ENCODE measurements at regions not wholly inside any gene's neighbourhood (a gene's known extent, or its start where the extent isn't known, plus 50 kb on each side); places are given as distances from the start of the nearest gene placed in this dataset.

- no peak for TF ChIP-seq CTCF (IDR thresholded peaks at IDR 0.05; ENCODE audit: low read depth, low read length)
- TF ChIP-seq EZH2phosphoT487 (IDR thresholded peaks at IDR 0.05; ENCODE audit: low read depth), result no peak
These were observed 1179.3 kb upstream of the CDH9 start for GRCh38 chr5:28217695-28218094.

All from OCI-LY3 (cell line).